Body of pancreas (tissue), 4 donors: ENCODE measurements at regions not wholly inside any gene's neighbourhood (a gene's known extent, or its start where the extent isn't known, plus 50 kb on each side); places are given as distances from the start of the nearest gene placed in this dataset.

Experiments
- ATAC-seq: fragments of 150-250 bp; one replicate; pipeline ENCODE4 v1.9.1; 2016
- DNase-seq, 4 donors: peaks; one replicate each; pipeline ENCODE4 v3.0.0-alpha.2; 2019
- H3K27ac ChIP-seq, 4 donors: fragments of 200-600 bp; sonication (generic); 1 replicate in 3 of 4; 2 replicates in 1 of 4; pipeline versions ENCODE4 v1.5.1 to v1.6.1; 2016 to 2019; ENCODE audit warnings: mild to moderate bottlenecking in 1 of 4, mixed read lengths in 1 of 4, moderate library complexity in 1 of 4
- H3K27me3 ChIP-seq, 2 donors: fragments of 200-600 bp; sonication (generic); one replicate each; pipeline ENCODE4 v1.6.0; 2016; ENCODE audit warnings: mild to moderate bottlenecking in 1 of 2
- H3K36me3 ChIP-seq, 2 donors: fragments of 200-600 bp; sonication (generic); replicated peaks in 1 of 2; 2 replicates each; pipeline ENCODE4 v1.5.1; 2016; ENCODE audit warnings: low read depth in 2 of 2; ENCODE audit not compliant: insufficient read depth in 1 of 2
- H3K4me1 ChIP-seq: fragments of 200-600 bp; sonication (generic); one replicate; pipeline ENCODE4 v1.6.0; 2016
- H3K4me3 ChIP-seq, 2 donors: fragments of 200-600 bp; sonication (generic); 1 replicate in 1 of 2; 2 replicates in 1 of 2; pipeline ENCODE4 v1.5.1; 2016 to 2019
- H3K9me3 ChIP-seq, 3 donors: fragments of 200-600 bp; sonication (generic); 1 replicate in 2 of 3; 2 replicates in 1 of 3; pipeline ENCODE4 v1.5.1; 2016
- POLR2A ChIP-seq, 3 donors: fragments of 450-650 bp; IDR thresholded peaks; one replicate each; pipeline ENCODE4 v1.6.1; 2016; ENCODE audit warnings: antibody characterized with exemption in 3 of 3, mild to moderate bottlenecking in 2 of 3
- WGBS, 2 donors: methylation state at CpG; one replicate each; pipeline ENCODE4 v1.1.5; 2017; 5-methylcytosine and 5-hydroxymethylcytosine counted together
- intact Hi-C: fragments of 100-400 bp; cut with DNase I; formaldehyde crosslinking; loops from one replicate; pipeline ENCODE4 v1.15.1; 2023
- TF ChIP-seq, protein P1 (sequence below), 7 experiments: fragments of 450-650 bp in 4 of 7; fragments of 200-600 bp in 3 of 7; sonication (generic) in 3 of 7; IDR thresholded peaks; one replicate each; pipeline ENCODE4 v1.5.1; 2016 to 2019; ENCODE audit warnings: antibody characterized with exemption in 7 of 7

- Histone ChIP-seq H3K27me3 (no peaks in the 10 kb centered on the region), H3K27ac (no peak overlapping the region), H3K4me3 (no peak overlapping the region), H3K36me3 (no peaks in the 10 kb centered on the region), H3K9me3 (no peaks in the 10 kb centered on the region), H3K4me1 (no peaks in the 10 kb centered on the region)
- 49% methylated on average over 8 of the region's 8 CpGs for WGBS, 2 donors
- no peak for ATAC-seq
- intact Hi-C loops = no loop called here
- TF ChIP-seq POLR2A (IDR thresholded peaks at IDR 0.05) = no peak
- TF ChIP-seq, protein P1, sequence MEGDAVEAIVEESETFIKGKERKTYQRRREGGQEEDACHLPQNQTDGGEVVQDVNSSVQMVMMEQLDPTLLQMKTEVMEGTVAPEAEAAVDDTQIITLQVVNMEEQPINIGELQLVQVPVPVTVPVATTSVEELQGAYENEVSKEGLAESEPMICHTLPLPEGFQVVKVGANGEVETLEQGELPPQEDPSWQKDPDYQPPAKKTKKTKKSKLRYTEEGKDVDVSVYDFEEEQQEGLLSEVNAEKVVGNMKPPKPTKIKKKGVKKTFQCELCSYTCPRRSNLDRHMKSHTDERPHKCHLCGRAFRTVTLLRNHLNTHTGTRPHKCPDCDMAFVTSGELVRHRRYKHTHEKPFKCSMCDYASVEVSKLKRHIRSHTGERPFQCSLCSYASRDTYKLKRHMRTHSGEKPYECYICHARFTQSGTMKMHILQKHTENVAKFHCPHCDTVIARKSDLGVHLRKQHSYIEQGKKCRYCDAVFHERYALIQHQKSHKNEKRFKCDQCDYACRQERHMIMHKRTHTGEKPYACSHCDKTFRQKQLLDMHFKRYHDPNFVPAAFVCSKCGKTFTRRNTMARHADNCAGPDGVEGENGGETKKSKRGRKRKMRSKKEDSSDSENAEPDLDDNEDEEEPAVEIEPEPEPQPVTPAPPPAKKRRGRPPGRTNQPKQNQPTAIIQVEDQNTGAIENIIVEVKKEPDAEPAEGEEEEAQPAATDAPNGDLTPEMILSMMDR (IDR thresholded peaks at IDR 0.05) = no peak
- no peak for DNase-seq
Observed at GRCh38 chr22:27273436-27273835, 528.1 kb downstream of the MN1 start.

- DNase-seq (no peak), ATAC-seq (no peak)
- no peaks in the 10 kb centered on the region for H3K27me3 ChIP-seq
- no peaks in the 10 kb centered on the region for H3K9me3 ChIP-seq
- no peaks in the 10 kb centered on the region for H3K36me3 ChIP-seq
- no peak overlapping the region for H3K27ac ChIP-seq
- no peak overlapping the region for H3K4me3 ChIP-seq
- no peak for TF ChIP-seq POLR2A (IDR thresholded peaks at IDR 0.05)
- TF ChIP-seq, protein P1 (IDR thresholded peaks at IDR 0.05) = no peak
- no peaks in the 10 kb centered on the region for H3K4me1 ChIP-seq
- intact Hi-C loops = no loop called here
- WGBS, 2 donors = 50 to 53% methylated on average over 10 of the region's 10 CpGs
Observed at GRCh38 chr22:27273853-27274252, 527.7 kb downstream of the MN1 start.

GRCh38 chr22:27274770-27275449, 526.6 kb downstream of the MN1 start:
- Histone ChIP-seq H3K4me1 (no peaks in the 10 kb centered on the region), H3K4me3 (no peak overlapping the region), H3K36me3 (no peaks in the 10 kb centered on the region), H3K9me3 (no peaks in the 10 kb centered on the region), H3K27ac (no peak overlapping the region), H3K27me3 (no peaks in the 10 kb centered on the region)
- WGBS, 2 donors = 63 to 71% methylated on average over 4 of the region's 4 CpGs
- ATAC-seq (no peak), DNase-seq (no peak)
- TF ChIP-seq, protein P1 (IDR thresholded peaks at IDR 0.05) = no peak
- no peak for TF ChIP-seq POLR2A (IDR thresholded peaks at IDR 0.05)
- intact Hi-C loops = no loop called here

- H3K9me3 ChIP-seq = no peaks in the 10 kb centered on the region
- no peaks in the 10 kb centered on the region for H3K4me1 ChIP-seq
- ATAC-seq (no peak), DNase-seq (no peak)
- WGBS, 2 donors = 44 to 49% methylated on average over 2 of the region's 2 CpGs
- H3K27ac ChIP-seq = no peak overlapping the region
- no peaks in the 10 kb centered on the region for H3K36me3 ChIP-seq
- H3K4me3 ChIP-seq = no peak overlapping the region
- intact Hi-C loops = no loop called here
- no peak for TF ChIP-seq POLR2A (IDR thresholded peaks at IDR 0.05)
- no peaks in the 10 kb centered on the region for H3K27me3 ChIP-seq
Observed at GRCh38 chr22:27278946-27279345, 522.6 kb downstream of the MN1 start.

- H3K27me3 ChIP-seq = no peaks in the 10 kb centered on the region
- intact Hi-C loops = no loop called here
Observed at GRCh38 chr22:27283240-27283639, 518.3 kb downstream of the MN1 start.

More at GRCh38 chr22:27283240-27283639, 518.3 kb downstream of the MN1 start:
- H3K27ac ChIP-seq = no peak overlapping the region
- no peak overlapping the region for H3K4me3 ChIP-seq
- H3K4me1 ChIP-seq = no peaks in the 10 kb centered on the region
- H3K9me3 ChIP-seq = no peaks in the 10 kb centered on the region
- 79 to 88% methylated on average over 5 of the region's 5 CpGs for WGBS, 2 donors
- ATAC-seq (no peak), DNase-seq (no peak)
- TF ChIP-seq POLR2A (IDR thresholded peaks at IDR 0.05) = no peak
- TF ChIP-seq, protein P1 (IDR thresholded peaks at IDR 0.05) = no peak
- no peaks in the 10 kb centered on the region for H3K36me3 ChIP-seq
